Ureter (tissue), 1 donor: ENCODE measurements at regions not wholly inside any gene's neighbourhood (a gene's known extent, or its start where the extent isn't known, plus 50 kb on each side); places are given as distances from the start of the nearest gene placed in this dataset.

Experiments
- DNase-seq: peaks from one replicate; pipeline ENCODE4 v3.0.0-alpha.2; 2020; ENCODE audit warnings: low spot score
- donor health status: DM: yes; HTN: yes; CAD: no.

DNA sequence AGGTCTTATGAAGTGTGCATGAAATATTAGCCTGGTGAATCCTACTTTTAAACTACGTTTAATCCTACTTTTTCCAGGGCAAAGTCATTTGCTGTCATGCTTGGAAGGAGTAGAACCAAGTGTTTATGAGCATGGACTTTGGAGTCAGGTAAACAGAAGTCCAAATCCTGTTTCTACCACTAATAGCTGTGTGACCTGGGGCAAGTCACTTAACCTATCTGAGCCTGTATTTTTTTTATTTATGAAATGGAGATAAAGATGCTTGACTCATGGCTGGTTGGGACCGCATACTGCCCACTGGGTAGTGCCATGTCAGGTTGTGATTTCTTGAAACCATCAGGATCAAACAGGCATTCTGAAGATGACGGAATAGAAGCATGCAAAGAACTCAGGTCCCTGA is 249.6 kb downstream of the BAMBI start:
- peak; percentile 1 for DNase-seq

DNA sequence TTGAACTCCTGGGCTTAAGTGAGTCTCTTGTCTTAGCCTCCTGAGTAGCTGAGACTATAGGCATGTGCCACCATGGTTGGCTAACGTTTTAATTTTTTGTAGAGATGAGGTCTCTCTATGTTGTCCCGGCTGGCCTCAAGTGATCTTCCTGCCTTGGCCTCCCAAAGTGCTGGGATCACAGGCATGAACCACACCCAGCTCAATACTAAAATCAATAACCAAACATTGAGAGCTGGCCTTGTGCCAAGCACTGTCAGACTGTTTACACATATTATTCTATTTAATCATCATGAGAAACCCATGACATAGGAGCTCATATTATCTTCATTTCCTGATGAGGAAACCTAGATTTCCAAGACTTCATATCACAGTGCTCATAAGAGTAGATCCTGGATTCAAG is 251.2 kb downstream of the BAMBI start:
- DNase-seq = no peak

GRCh38 chr10:28929942-28930341 is 252.6 kb downstream of the BAMBI start:
- no peak for DNase-seq

GRCh38 chr10:28930514-28931495 is 253.5 kb downstream of the BAMBI start:
- no peak for DNase-seq

DNA sequence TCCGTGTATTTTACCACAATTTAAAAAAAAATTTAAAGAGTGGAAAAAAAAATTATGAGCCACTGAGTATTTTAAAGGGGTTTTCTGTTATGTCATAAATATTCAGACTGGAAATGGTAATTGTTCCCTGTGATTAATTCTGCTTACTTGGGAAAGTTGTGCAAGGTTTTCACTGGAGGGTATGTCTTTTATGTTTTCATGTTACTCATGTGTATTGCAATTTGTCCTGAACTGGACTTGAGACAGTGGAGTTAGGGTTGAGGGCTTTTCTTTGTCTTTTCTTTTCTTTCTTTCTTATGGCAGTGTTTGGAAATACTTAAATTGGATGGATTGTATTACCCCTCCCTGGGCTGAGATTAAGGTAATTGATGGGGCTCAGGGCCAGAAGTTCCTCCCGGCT is 257.7 kb downstream of the BAMBI start:
- DNase-seq = no peak

DNA sequence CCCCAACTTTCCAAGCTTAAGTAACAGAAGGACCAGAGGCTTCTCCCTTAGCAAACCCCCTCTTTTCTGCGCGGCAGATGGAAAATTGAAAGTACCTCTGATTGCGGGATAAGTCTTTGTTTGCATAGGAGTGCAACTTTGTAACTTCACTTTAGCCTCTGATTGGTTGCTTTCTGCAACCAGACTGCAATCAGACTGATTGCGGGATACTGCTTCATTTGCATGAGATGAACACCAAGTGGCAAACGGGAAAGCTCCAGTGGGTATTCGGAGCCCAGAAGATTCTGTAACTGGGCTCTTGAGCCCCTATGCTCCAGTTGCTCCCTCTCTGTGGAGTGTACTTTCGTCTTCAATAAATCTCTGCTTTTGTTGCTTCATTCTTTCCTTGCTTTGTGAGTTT is 260.6 kb downstream of the BAMBI start:
- DNase-seq = no peak

DNA sequence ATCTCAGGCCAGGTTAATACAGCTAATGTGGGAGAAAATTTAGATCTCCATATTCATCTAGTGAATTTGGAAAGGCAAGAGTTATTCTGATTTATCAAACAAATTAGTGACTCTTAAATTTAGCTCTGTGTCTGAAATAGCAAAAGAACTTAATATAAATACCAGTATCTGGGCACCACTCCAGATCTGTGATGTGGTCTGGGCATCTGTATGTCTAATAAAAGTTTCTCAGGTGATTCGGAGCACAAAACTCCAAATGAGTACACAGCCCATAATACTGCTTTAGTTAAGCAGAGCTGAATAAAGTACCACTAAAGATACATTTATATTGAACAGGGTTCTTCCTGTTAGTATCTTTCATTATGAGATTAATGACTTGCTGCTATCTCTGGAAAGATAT is 261.4 kb downstream of the BAMBI start:
- DNase-seq = no peak

- peak; percentile 66 for DNase-seq
Observed at GRCh38 chr10:28939281-28940157, 262.2 kb downstream of the BAMBI start.

DNA sequence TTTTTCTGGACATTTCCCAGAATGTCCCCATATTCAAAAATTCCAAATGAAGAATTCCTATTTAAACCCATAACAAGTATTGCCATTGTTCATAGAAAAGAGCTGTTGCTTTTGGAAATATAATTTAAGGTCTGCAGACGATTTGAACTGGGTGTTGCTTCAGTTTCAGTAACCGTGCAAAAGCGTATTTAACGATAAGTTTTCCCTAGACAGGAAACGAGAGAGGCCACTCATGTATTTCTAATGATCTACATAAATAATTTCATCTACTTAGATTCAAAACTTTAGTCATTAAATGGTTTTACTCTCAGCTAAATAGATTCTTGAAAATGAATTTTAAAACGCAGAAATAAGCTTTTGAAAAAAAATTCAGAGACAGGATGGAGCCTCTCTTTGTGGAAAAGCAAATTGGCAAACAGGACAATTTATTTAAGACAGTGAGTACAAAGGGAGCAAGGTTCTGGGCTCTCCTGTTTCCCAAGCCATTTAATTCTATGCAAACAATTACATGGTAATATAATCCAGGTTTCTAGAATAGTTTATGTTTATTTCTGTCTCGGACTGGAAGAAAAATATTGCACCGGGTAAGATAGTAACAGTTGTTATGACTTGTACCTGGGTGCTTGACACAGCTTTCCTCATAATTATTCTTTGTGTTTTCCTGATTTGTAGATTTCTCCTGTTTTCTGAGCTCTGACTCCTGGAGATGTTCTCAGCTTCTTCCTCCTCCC is 263.0 kb downstream of the BAMBI start:
- no peak for DNase-seq

DNA sequence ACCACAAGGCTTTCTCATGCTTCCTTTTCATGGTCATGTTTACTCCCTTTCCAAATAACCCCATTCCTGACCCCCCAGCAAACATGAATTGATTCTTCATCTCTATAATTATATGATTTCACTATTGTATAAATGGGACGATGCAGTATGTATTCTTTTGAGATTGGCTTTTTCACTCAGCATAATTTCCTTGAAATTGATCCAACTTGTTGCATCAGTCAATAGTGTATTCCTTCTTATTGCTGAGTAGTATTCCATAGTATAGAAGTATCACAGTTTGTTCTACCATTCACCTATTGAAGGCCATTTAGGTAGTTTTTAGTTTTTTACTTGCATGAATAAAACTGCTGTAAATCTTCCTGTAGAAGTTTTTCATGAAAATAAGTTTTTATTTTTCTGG is 264.7 kb downstream of the BAMBI start:
- no peak for DNase-seq

GRCh38 chr10:28945959-28946358 is 268.6 kb downstream of the BAMBI start:
- no peak for DNase-seq

- DNase-seq = no peak
Observed at GRCh38 chr10:28946479-28946878, 269.2 kb downstream of the BAMBI start.

GRCh38 chr10:28947171-28947570 is 269.9 kb downstream of the BAMBI start:
- no peak for DNase-seq

GRCh38 chr10:28948046-28948445 is 270.7 kb downstream of the BAMBI start:
- DNase-seq = no peak

DNA sequence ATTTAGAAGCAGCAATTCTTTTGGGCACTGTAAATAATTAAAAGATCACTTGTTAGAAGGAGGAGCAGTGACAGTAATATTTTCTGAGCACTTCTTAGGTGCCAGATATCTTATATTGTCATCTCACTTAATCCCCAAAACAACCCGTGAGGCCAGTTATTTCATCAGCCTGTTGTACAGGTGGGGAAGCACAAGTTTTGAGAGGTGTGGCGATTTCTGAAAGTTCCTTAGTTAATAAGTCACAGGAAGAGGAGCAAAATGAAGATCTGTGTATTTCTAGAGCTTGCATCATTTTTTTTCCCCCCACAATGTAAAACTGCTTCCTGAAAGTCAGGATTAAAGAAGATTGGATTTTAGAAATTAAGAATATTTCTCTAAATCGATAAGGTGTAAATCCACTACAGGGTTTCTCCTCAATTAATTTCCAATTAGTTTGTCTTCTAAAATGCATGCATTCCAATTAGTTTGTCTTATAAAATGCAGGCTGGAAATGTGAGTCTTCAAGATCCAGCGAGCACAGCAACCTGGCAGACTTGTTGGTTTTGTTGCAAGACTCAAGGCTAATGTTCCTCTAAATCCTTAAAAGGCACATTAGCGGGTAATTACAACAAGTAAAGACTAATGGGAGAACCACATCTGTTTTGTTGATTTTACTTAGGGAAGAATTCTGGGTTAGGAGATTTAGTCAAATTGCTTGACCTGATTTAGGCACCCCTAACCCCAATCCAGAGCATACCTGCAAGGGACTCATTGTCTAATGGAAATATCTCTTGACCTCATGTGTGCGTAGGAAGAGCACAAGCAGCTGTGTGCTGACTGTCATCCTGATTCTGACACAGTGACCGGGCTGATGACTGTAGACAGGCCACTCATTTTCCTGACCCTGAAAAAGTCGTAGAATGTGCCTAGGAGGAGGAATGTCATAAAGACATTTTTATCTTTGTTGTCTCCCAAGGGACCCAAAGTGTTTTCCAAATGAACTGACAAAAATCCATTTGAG is 272.0 kb downstream of the BAMBI start:
- DNase-seq = no peak

DNA sequence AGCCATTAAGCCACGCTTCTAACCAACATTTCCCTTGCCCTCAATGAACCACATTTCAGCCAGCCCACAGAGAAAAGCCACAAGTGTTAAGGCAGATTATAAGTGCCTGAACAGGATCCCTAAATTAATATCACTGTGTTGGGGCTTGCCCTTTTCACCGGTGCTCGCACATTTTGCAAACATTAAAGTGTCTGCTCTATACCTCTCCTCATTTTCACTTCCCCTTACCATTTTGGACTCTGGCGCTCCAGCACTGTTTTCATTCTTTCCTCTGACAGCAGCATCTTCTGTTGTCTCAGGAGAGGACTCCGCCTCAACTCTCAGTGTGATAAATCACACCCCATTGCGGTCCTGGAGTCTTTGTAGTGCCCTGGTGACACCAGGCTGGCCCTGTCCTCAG is 274.2 kb downstream of the BAMBI start:
- DNase-seq = no peak

GRCh38 chr10:28952523-28952922 is 275.2 kb downstream of the BAMBI start:
- DNase-seq = no peak

DNA sequence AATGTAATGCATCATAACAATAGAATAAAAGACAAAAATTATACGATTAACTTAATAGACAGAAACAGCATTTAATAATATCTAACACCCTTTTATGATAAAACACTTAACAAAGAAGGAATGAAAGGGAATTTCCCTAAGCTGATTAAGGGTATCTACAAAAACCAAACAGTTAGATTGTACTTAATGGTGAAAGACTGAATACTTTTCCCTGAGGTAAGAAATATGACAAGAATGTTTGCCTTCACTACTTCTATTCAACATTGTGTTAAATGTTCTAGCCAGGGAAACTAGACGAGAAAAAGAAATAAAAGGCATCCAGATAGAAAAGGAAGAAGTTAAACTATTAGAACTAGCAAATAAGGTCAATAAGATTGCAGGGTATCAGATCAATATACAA is 276.9 kb downstream of the BAMBI start:
- DNase-seq = no peak

DNA sequence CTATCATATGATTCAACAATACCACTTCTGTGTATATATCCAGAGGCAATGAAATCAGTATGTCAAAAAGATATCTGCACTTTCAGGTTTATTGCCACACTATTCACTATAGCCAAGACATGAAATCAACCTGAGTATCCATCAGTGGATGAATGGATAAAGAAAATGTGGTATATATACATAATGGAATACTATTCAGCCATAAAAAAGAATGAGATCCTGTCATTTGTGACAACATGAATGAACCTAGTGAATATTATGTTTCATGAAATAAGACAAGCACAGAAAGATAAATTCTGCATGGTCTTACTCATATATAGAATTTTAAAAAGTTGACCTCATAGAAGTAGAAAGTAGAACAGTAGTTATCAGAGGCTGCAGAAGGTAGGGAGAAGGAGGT is 281.1 kb downstream of the BAMBI start:
- no peak for DNase-seq

DNA sequence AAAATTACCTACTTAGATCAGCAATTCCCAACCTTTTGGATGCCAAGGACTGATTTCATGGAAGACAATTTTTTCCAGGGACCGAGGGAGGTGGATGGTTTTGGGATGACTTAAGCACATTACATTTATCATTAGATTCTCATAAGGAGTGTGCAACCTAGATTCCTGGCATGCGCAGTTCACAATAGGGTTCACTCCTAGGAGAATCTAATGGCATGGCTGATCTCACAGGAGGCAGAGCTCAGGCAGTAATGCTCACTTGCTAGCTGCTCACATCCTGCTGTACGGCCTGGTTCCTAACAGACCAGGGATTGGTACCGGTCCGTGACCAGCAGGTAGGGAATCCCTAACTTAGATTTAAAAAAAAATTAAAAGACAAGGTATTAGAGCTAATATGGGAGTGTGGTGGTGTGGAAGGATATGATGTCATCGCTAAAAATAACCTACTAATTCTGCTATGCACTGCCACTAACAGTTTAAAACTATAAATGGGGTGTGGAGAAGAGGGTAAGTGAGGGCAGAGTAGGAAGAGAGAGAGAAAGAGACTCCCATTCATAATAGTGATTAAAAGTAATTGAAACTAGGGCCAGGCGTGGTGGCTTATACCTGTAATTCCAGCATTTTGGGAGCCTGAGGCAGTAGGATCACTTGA is 282.7 kb downstream of the BAMBI start:
- no peak for DNase-seq
